GM19240 (cell line): ENCODE measurements at regions not wholly inside any gene's neighbourhood (a gene's known extent, or its start where the extent isn't known, plus 50 kb on each side); places are given as distances from the start of the nearest gene placed in this dataset.

Experiments used
- DNase-seq: peaks from one replicate; pipeline ENCODE4 v3.0.0; 2011; ENCODE audit warnings: low spot score; ENCODE audit not compliant: insufficient read length

- no peak for DNase-seq
Observed at GRCh38 chr11:32161293-32161692, 70.4 kb downstream of the RCN1 start.

GRCh38 chr11:32162351-32162750, 71.5 kb downstream of the RCN1 start:
- no peak for DNase-seq

GRCh38 chr11:32162906-32163305, 72.0 kb downstream of the RCN1 start:
- no peak for DNase-seq

GRCh38 chr11:32163557-32163956, 72.7 kb downstream of the RCN1 start:
- no peak for DNase-seq

- DNase-seq = no peak
Observed at GRCh38 chr11:32164836-32165235, 74.0 kb downstream of the RCN1 start.

GRCh38 chr11:32168924-32169323, 78.0 kb downstream of the RCN1 start:
- DNase-seq = no peak

- no peak for DNase-seq
Observed at GRCh38 chr11:32171445-32171844, 80.6 kb downstream of the RCN1 start.

- no peak for DNase-seq
Observed at GRCh38 chr11:32172041-32172847, 81.4 kb downstream of the RCN1 start.

GRCh38 chr11:32172848-32173834, 82.3 kb downstream of the RCN1 start:
- no peak for DNase-seq

GRCh38 chr11:32173977-32174376, 83.1 kb downstream of the RCN1 start:
- DNase-seq = no peak

GRCh38 chr11:32176223-32176934, 85.5 kb downstream of the RCN1 start:
- peak; percentile 47 for DNase-seq

GRCh38 chr11:32178692-32179091, 87.8 kb downstream of the RCN1 start:
- DNase-seq = no peak

GRCh38 chr11:32183512-32183911, 92.6 kb downstream of the RCN1 start:
- no peak for DNase-seq

GRCh38 chr11:32184041-32184722, 93.3 kb downstream of the RCN1 start:
- no peak for DNase-seq

GRCh38 chr11:32184723-32185376, 94.0 kb downstream of the RCN1 start:
- DNase-seq = peak; percentile 29

- DNase-seq = no peak
Observed at GRCh38 chr11:32186118-32186517, 95.2 kb downstream of the RCN1 start.

- no peak for DNase-seq
Observed at GRCh38 chr11:32187111-32187510, 96.2 kb downstream of the RCN1 start.

- no peak for DNase-seq
Observed at GRCh38 chr11:32188785-32189184, 97.9 kb downstream of the RCN1 start.

- no peak for DNase-seq
Observed at GRCh38 chr11:32196137-32196536, 105.3 kb downstream of the RCN1 start.

- no peak for DNase-seq
Observed at GRCh38 chr11:32198053-32198452, 107.2 kb downstream of the RCN1 start.
